NCI-H2107 (cell line): ENCODE measurements at regions not wholly inside any gene's neighbourhood (a gene's known extent, or its start where the extent isn't known, plus 50 kb on each side); places are given as distances from the start of the nearest gene placed in this dataset.
"Not testable (repeated sequence)": the region's sequence is repeated elsewhere in the genome, so short reads cannot be mapped to it uniquely, and the experiment has no call there.

Experiments
- DNase-seq: peaks from one replicate; lab custom pipeline; 2025; lab: John Stamatoyannopoulos, UW

- DNase-seq = no peak
These were observed 199.5 kb downstream of the TBC1D2B start for GRCh38 chr15:77877869-77878577.

- DNase-seq = not testable (repeated sequence)
These were observed 201.2 kb downstream of the TBC1D2B start for GRCh38 chr15:77876107-77876820.

- DNase-seq = not testable (repeated sequence)
These were observed 202.3 kb downstream of the TBC1D2B start for GRCh38 chr15:77875066-77875721.

- no peak for DNase-seq
These were observed 203.4 kb downstream of the TBC1D2B start for GRCh38 chr15:77874063-77874462.

- not testable (repeated sequence) for DNase-seq
These were observed 204.7 kb downstream of the TBC1D2B start for GRCh38 chr15:77872521-77873425.

GRCh38 chr15:77871852-77872371, 205.6 kb downstream of the TBC1D2B start:
- no peak for DNase-seq

GRCh38 chr15:77870195-77871065, 207.1 kb downstream of the TBC1D2B start:
- DNase-seq = no peak

GRCh38 chr15:77869021-77869895, 208.3 kb downstream of the TBC1D2B start:
- DNase-seq = no peak

GRCh38 chr15:77868048-77868629, 209.4 kb downstream of the TBC1D2B start:
- peak; percentile 42 for DNase-seq

GRCh38 chr15:77867266-77868047, 210.1 kb downstream of the TBC1D2B start:
- DNase-seq = no peak

GRCh38 chr15:77866596-77867125, 210.8 kb downstream of the TBC1D2B start:
- no peak for DNase-seq

GRCh38 chr15:77866186-77866585, 211.3 kb downstream of the TBC1D2B start:
- no peak for DNase-seq

- no peak for DNase-seq
These were observed 211.8 kb downstream of the TBC1D2B start for GRCh38 chr15:77865701-77866100.

GRCh38 chr15:77865106-77865610, 212.4 kb downstream of the TBC1D2B start:
- DNase-seq = no peak

- DNase-seq = no peak
These were observed 213.1 kb downstream of the TBC1D2B start for GRCh38 chr15:77864211-77865105.

GRCh38 chr15:77863491-77864105, 213.9 kb downstream of the TBC1D2B start:
- DNase-seq = no peak
